C4-2B (cell line): ENCODE measurements at regions not wholly inside any gene's neighbourhood (a gene's known extent, or its start where the extent isn't known, plus 50 kb on each side); places are given as distances from the start of the nearest gene placed in this dataset.

Experiments used
- H3K27ac ChIP-seq: fragments of 450-650 bp; 2 replicates; pipeline ENCODE4 v1.5.1; 2017
- CTCF ChIP-seq: fragments of 450-650 bp; conservative IDR thresholded peaks from 2 replicates; pipeline ENCODE4 v1.5.1; 2017; ENCODE audit warnings: mild to moderate bottlenecking
- ZFX ChIP-seq: fragments of 450-650 bp; IDR thresholded peaks from 2 replicates; pipeline ENCODE4 v1.6.1; 2017

GRCh38 chrX:4964112-4964511 lies 1250.7 kb upstream of the PRKX start:
- TF ChIP-seq CTCF (no peak), ZFX (no peak)

GRCh38 chrX:4963432-4963831 lies 1250.0 kb upstream of the PRKX start:
- TF ChIP-seq ZFX = no peak
- TF ChIP-seq CTCF = no peak
- H3K27ac ChIP-seq = no peak overlapping the region

More at GRCh38 chrX:4964112-4964511, 1250.7 kb upstream of the PRKX start:
- no peak overlapping the region for H3K27ac ChIP-seq

GRCh38 chrX:4944767-4945166 lies 1231.3 kb upstream of the PRKX start:
- no peak overlapping the region for H3K27ac ChIP-seq
- TF ChIP-seq CTCF (no peak), ZFX (no peak)

- TF ChIP-seq ZFX (no peak), CTCF (no peak)
- no peak overlapping the region for H3K27ac ChIP-seq
Observed at GRCh38 chrX:4936315-4936714, 1222.9 kb upstream of the PRKX start.

- H3K27ac ChIP-seq = no peak overlapping the region
- TF ChIP-seq ZFX = no peak
- TF ChIP-seq CTCF = no peak
Observed at GRCh38 chrX:4935846-4936245, 1222.4 kb upstream of the PRKX start.

- TF ChIP-seq CTCF (no peak), ZFX (no peak)
- H3K27ac ChIP-seq = no peak overlapping the region
Observed at GRCh38 chrX:4935401-4935800, 1222.0 kb upstream of the PRKX start.

- no peak overlapping the region for H3K27ac ChIP-seq
- TF ChIP-seq CTCF (no peak), ZFX (no peak)
Observed at GRCh38 chrX:4932790-4933189, 1219.3 kb upstream of the PRKX start.
